ENCODE measurements at regions not wholly inside any gene's neighbourhood (a gene's known extent, or its start where the extent isn't known, plus 50 kb on each side); places are given as distances from the start of the nearest gene placed in this dataset.

- no peak overlapping the region for H3K4me3 ChIP-seq (ENCODE audit: low read depth, low read length)
- TF ChIP-seq CTCF (conservative IDR thresholded peaks at IDR 0.05; ENCODE audit: low read depth, low read length), result no peak
- no peak for DNase-seq (ENCODE audit: low read depth)
Measured at GRCh38 chr3:19093084-19093483, 55.2 kb upstream of the KCNH8 start.

- TF ChIP-seq CTCF (conservative IDR thresholded peaks at IDR 0.05; ENCODE audit: low read depth, low read length), result no peak
- no peak overlapping the region for H3K4me3 ChIP-seq (ENCODE audit: low read depth, low read length)
- no peak for DNase-seq (ENCODE audit: low read depth)
Measured at GRCh38 chr3:19077388-19077787, 70.9 kb upstream of the KCNH8 start.

- no peak for TF ChIP-seq CTCF (conservative IDR thresholded peaks at IDR 0.05; ENCODE audit: low read depth, low read length)
- no peak for DNase-seq (ENCODE audit: low read depth)
- no peak overlapping the region for H3K4me3 ChIP-seq (ENCODE audit: low read depth, low read length)
Measured at GRCh38 chr3:19075037-19075436, 73.3 kb upstream of the KCNH8 start.

GRCh38 chr3:19074257-19074900, 73.9 kb upstream of the KCNH8 start:
- TF ChIP-seq CTCF (conservative IDR thresholded peaks at IDR 0.05; ENCODE audit: low read depth, low read length), result no peak
- DNase-seq (ENCODE audit: low read depth), result no peak
- H3K4me3 ChIP-seq (ENCODE audit: low read depth, low read length), result no peak overlapping the region

GRCh38 chr3:19073341-19074105, 74.8 kb upstream of the KCNH8 start:
- no peak overlapping the region for H3K4me3 ChIP-seq (ENCODE audit: low read depth, low read length)
- TF ChIP-seq CTCF (conservative IDR thresholded peaks at IDR 0.05; ENCODE audit: low read depth, low read length), result no peak
- DNase-seq (ENCODE audit: low read depth), result no peak

- DNase-seq (ENCODE audit: low read depth), result no peak
- TF ChIP-seq CTCF (conservative IDR thresholded peaks at IDR 0.05; ENCODE audit: low read depth, low read length), result no peak
- H3K4me3 ChIP-seq (ENCODE audit: low read depth, low read length), result no peak overlapping the region
Measured at GRCh38 chr3:19070325-19070724, 78.0 kb upstream of the KCNH8 start.

- TF ChIP-seq CTCF (conservative IDR thresholded peaks at IDR 0.05; ENCODE audit: low read depth, low read length), result no peak
- no peak for DNase-seq (ENCODE audit: low read depth)
- no peak overlapping the region for H3K4me3 ChIP-seq (ENCODE audit: low read depth, low read length)
Measured at GRCh38 chr3:19065027-19065426, 83.3 kb upstream of the KCNH8 start.

Measured in choroid plexus epithelial cell (primary cell).